Daoy (cell line): ENCODE measurements at regions not wholly inside any gene's neighbourhood (a gene's known extent, or its start where the extent isn't known, plus 50 kb on each side); places are given as distances from the start of the nearest gene placed in this dataset.

ENCODE experiments used
- DNase-seq: peaks from one replicate; pipeline ENCODE4 v3.0.0-alpha.2; 2015; ENCODE audit warnings: low read depth

DNA sequence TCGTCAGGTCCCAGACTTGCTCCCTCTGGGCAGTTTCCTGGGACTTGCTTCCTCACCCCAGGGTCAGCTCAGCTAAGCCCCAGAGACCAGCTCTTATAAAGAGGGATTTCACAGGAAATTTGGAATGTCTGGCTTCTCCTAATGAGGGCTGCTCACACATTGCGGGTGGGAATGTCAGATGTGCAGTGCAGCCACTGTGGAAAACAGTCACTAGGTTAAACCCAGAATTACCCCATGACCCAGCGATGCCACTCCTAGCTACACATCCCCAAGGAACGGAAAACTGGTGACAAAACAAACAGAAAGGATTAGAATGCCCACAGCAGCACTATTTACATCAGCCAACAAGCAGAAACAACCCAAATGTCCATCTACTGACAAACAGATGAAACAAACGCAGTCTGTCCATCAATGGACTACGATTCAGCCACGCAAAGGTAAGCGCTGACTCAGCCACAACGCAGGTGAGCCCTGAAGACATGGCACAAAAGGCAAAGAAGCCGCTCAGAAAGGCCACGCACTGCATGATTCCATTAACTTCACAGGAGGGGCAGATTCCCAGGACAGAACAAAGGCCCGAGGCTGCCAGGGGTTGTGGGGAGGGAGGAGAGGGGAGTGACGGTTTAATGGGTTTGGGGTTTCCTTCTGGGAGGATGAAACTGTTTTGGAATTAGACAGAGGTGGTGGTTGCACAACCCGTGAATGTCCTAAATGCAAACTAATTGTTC is 63.0 kb downstream of the NCOR2 start:
- no peak for DNase-seq

- no peak for DNase-seq
Observed at GRCh38 chr12:124503305-124503704, 64.1 kb downstream of the NCOR2 start.

- no peak for DNase-seq
Observed at GRCh38 chr12:124502379-124502778, 65.0 kb downstream of the NCOR2 start.

DNA sequence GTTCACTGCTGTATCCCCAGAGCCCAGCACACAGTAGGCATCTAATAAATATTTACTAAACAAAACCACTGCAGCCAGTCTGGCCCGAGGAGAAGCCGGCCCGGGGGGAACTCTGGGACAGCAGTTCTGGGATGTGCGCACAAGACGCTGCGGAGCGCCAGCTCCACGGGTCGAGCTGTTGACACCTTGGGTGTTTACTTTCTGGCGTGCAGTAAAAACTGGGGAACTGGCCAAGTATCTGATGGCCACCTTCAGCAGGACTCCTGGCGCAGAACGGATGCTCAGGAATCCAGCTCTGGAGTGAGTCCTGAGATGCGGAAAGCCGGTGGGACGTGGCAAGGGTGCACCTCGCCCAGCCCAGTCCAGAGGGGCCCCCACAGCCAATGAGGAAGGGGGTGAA is 65.6 kb downstream of the NCOR2 start:
- no peak for DNase-seq

DNA sequence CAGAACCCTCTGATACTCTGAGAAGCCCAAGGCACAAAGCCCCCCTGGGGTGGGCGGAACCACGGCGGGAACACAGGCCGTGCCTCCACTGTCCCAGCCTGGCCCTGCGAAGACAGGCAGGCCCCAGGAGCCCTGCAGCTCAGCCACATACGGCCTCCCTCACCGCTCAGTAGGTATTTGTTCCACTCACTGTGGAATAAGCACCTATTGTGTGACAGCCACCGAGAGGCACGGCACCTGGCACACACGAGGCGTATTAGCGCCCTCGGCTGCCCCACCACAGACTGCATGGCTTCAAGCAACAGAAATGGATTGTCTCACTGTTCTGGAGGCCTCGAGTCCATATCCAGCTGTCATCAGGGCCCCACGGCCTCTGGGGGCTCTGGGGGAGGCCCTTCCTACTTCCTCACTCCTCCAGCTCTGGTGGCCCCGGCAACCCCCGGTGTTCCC is 66.3 kb downstream of the NCOR2 start:
- no peak for DNase-seq

DNA sequence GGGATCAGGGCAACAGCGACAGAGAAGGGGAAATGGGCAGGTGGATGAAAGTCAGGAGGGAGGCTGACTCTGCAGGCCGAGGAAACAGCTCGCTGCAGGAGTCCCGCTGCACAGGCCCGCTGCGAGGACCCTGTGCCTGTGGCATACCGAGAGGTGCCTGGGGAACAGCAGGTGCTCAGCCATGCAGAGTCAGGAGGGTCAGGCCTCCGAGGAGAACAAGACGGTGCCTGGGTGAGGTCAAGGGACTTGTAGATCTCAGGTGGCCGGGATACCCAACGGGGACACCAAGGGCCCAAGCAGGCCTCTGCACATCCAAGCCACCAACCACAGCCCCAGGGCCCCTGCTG is 67.5 kb downstream of the NCOR2 start:
- DNase-seq, result no peak

GRCh38 chr12:124499190-124499753 is 68.1 kb downstream of the NCOR2 start:
- DNase-seq, result no peak

- peak; percentile 55 for DNase-seq
Observed at GRCh38 chr12:124498275-124499189, 68.9 kb downstream of the NCOR2 start.

- DNase-seq, result peak; percentile 79
Observed at GRCh38 chr12:124497658-124498057, 69.8 kb downstream of the NCOR2 start.

DNA sequence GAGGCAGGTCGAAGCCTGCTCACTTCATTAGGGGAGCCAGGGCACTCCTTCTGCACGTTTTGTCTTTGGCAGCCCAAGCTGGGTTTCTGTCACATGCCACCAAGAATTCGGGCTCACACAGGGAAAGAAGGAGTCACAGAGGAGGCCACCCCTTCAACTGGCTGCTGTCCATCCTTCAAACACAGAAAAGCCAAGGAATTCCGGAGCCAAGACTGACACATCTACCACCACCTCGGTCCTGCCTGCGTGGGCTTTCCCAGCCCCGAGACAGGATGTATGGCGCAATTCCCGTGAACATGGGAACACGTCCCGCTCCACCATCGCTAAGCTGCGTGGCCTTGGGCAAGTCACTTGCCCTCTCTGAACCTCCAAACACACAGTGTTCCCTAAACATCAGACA is 70.4 kb downstream of the NCOR2 start:
- DNase-seq, result no peak

DNA sequence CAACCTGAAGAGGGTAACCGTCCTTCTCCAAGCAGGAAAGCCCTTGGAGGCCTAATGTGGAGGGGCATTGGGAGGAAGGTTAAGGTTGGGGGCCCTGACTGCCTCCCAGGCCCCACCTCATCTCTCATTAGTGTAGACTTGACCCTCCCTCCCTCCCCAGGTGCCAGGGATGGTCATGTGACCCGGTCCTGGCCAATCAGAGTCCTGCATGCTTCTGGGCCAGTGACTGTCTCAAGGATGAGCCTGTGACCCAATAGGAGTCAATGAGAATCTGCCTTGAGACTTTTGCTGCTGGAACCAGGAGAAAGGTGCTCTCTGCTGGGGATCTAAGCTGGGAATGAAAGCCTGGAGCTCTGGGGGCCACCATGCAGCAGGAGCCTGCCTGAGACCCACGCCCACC is 70.8 kb downstream of the NCOR2 start:
- DNase-seq, result no peak

GRCh38 chr12:124495194-124495983 is 72.0 kb downstream of the NCOR2 start:
- DNase-seq, result no peak

DNA sequence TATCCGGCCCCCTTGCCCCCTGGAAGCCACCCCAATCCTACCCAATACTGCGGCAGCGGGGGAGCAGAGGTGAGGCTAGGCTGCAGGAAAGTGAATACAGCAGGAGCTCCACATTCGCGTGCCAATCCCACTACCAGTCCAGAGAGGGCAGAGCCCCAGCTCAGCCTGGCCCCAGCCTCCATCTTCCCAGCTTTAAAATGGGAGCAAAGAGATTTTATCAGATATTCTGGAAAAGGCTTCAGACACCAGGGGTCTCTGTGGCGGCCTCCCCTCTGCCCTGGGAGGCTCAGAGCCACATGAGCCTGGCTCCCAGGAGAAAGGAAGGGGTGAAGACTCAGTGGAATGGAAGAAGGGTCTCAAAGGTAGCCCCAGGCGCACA is 72.7 kb downstream of the NCOR2 start:
- DNase-seq, result no peak

GRCh38 chr12:124493809-124494750 is 73.3 kb downstream of the NCOR2 start:
- no peak for DNase-seq

DNA sequence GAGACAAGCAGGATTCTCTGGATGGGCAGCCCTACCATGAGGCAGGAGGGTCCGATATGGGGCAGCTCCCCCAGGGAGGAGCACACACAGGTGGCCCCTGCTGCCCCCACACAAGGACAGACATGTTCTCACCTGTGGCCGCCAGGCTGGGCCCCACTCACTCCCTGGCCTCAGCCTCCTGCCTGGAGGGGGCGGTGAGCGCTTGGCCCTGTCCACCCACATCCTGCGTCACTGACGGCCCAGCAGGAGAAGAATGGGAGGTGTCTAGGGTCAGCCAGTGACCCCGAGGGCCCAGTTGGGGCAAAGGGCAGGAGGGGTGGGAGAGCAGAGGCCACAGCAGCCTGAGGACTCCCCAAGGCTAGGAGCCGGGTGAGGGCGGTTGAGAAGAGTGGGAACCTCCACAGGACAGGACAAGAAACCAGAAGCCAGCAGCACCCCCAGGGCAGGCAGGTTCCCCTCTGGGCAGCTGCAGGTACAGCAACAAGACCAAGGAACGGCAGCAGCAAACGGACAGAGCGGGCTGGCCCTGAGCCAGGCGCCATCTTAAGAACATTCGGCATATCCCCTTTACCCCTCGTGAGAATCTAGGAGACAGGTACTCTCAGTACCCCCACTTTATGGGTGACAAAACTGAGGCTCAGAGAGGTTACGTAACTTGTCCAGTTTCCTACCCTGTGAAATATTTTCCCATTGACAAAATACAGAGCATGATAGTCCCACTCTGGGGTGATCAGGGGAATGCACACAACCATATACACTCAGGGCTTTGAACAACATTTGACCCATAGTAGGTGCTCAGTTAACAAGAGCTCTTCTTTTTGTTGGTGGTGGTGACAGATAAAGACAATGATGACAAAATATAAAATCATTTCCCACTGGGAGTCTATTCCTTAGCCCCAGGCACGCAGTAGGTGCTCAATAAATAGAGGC is 74.3 kb downstream of the NCOR2 start:
- no peak for DNase-seq

DNA sequence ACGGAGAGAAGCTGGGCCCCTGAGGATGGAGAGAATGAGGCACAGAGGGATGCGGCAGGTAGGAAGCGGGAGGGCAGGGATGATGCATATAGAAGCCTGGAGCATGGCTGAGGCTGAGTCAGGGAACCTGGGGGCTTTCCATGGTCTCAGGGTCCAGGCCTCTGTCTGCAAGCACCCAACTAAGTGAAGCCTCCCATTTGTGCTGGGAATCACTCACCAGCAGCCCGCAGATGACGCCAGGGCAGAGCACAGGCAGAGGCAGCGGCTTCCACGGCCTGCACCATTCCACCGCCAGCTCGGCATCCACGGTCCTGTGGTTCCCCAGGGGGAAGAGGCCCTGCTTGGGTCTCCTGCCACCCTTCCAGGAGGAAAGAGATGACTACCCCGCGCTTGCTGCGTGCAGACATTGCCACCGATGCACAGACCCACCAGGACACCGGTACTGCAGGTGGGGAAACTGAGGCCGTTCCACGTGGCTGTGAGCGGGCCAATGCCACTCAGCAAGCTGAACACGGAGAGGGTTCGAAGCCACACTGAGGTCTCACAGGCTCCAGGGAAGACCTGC is 75.5 kb downstream of the NCOR2 start:
- DNase-seq, result no peak

DNA sequence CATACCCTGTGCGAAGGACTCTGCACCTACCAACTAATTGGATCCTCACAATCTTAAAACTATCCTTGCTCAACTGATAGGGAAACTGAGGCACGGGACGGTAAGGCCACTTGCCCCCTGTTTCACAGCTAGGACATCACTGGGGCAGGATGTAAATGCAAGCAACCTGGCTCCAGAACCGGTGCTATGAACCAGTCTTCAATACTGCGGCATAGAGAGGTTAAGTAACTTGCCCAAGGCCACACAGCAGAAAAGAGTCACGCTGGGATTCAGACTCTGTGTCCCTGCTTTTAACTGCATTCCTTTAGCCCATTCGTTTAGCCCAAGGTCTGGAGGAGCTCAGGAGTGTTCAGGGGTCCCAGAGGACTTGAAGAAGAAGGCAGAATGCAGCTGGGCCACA is 76.1 kb downstream of the NCOR2 start:
- no peak for DNase-seq

GRCh38 chr12:124490584-124491305 is 76.7 kb downstream of the NCOR2 start:
- DNase-seq, result no peak
